GM18519 (cell line): ENCODE measurements at regions not wholly inside any gene's neighbourhood (a gene's known extent, or its start where the extent isn't known, plus 50 kb on each side); places are given as distances from the start of the nearest gene placed in this dataset.
"Not testable (repeated sequence)": the region's sequence is repeated elsewhere in the genome, so short reads cannot be mapped to it uniquely, and the experiment has no call there.

Source experiments
- ATAC-seq: cut with Tn5 transposase; IDR thresholded peaks from one replicate; pipeline ENCODE4 v1.9.1; 2021; ENCODE audit warnings: mild to moderate bottlenecking, moderate library complexity; ENCODE audit not compliant: unreplicated experiment, low FRiP score

GRCh38 chr13:50292081-50292480 is 276.8 kb downstream of the KCNRG start:
- ATAC-seq = no peak

- not testable (repeated sequence) for ATAC-seq
Observed at GRCh38 chr13:50294425-50294824, 279.2 kb downstream of the KCNRG start.

DNA sequence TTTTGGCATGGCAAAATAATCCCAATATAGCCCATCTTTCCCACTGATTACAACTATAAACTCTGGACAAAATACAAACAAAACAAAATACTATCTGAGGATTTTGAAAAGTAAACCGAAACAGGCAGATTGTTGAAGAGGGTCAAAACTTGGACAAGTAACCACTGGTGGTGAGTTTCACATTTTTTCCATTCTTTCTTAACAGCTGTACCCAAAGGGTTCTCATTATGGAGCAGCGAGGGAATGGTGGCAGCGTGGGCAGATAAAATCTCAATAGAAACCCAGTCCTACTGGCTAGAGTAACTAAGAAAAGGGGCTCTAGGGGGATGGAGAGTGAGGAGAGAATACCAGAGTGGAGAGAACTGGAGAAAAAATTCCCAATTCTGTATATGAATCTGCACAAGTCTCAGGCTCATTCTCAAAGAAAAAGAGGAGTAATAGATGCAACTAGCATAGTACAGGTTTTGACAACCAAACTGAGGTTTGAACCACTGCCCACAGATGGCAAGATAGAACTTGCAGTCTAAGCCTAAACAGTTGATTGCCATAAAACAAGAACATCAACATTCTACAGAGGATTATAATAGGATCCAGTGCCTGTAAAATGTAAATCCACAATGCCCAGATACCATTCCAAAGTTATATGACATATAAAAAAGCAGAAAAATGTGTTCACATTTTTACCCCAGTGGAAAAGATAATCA is 284.5 kb downstream of the KCNRG start:
- ATAC-seq = no peak

- no peak for ATAC-seq
Observed at GRCh38 chr13:50303963-50304721, 288.9 kb downstream of the KCNRG start.

DNA sequence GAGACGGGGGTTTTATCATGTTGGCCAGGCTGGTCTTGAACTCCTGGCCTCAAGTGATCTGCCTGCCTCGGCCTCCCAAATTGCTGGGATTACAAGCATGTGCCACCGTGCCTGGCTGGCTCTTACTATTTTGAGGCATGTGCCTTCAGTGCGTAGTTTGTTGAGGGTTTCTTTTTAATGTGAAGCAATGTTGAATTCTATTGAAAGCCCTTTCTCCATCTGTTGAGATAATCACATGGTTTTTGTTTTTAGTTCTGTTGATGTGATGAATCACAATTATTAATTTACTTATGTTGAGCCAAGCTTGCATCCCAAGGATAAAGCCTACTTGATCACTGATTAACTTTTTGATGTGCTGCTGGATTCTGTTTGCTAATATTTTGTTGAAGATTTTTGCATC is 290.9 kb downstream of the KCNRG start:
- ATAC-seq = no peak

DNA sequence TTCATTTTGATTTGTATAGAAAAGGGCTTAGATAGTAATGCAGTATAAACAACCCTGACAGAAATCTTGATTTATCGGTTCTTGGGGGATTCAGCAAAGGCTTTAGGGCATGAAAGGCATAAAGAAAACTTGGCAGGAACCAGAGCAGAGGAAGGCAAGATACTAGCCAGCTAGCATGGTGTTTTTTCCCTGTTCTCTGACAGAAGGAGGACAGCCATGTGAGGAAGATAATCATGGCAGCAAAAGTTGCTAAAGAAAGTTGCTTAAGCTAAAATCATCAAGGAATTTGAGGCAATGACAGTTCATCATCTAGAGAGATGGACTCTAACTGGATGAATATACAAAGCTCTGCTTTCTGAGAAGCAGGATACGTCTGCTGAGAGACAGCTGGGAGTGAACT is 294.1 kb downstream of the KCNRG start:
- ATAC-seq = no peak

DNA sequence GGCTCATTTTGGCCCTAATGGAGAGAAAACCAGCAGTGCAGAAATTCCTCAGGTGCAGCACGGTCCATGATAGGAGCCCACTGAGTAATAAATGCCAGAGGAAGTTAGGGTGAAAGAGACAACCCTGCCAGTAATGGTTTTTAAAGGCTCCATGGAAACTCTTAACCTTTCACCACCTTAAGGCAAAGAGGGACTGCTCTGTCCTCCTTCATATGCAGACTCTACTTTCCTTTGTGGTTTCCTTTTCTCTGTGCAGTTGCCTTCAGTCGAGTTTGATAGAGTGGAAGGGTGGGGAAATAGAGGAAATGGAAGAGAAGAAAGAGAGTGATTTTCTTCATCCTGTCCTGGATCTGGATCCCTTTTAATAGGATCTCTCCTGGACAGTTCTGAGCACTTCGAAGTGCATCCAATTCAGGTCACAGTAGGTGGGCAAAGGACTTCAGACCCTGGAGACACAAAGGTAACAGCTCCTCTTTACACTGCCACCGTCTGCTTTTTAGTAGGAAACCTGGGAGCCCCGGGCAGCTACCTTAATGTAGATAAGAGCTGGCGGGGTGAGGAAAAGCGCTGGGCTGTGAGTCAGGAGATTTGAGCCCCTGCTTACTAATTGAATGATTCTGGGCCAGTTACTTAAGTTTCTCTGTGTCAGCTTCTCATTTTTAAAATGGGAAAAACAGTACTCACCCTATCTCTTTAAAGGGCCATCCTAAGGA is 294.8 kb downstream of the KCNRG start:
- ATAC-seq = no peak

DNA sequence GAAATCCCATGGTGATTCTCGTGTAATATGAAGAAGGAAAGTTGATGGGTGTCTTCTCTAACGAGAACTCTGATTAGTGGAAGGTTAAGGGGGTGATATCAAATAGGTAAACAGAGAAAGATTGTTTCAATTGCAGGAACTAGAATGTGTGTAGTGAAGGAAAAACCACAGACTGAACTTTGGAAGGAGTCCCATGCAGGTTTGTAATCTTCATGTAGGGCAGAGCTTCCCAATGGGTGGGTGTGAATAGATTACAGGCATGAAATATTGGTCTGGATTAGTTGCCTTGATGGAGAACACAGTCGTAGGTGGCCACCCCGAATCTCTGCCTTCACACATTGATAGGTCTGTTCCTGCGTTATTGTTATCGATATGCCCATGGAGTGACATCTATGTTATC is 295.5 kb downstream of the KCNRG start:
- ATAC-seq = no peak

DNA sequence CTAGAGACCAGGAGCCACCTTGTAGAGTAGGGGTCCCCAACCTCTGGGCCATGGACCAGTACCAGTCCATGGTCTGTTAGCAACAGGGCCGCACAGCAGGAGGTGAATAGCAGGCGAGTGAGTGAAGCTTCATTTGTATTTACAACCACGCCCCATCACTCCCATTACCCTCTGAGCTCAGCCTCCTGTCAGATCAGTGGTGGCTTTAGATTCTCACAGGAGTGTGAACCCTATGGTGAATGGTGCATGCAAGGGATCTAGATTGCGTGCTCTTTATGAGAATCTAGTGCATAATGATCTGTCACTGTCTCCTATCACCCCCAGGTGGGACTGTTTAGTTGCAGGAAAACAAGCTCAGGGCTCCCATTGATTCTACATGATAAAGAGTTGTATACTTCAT is 303.6 kb downstream of the KCNRG start:
- ATAC-seq = no peak

- ATAC-seq = no peak
Observed at GRCh38 chr13:50319635-50320255, 304.5 kb downstream of the KCNRG start.

DNA sequence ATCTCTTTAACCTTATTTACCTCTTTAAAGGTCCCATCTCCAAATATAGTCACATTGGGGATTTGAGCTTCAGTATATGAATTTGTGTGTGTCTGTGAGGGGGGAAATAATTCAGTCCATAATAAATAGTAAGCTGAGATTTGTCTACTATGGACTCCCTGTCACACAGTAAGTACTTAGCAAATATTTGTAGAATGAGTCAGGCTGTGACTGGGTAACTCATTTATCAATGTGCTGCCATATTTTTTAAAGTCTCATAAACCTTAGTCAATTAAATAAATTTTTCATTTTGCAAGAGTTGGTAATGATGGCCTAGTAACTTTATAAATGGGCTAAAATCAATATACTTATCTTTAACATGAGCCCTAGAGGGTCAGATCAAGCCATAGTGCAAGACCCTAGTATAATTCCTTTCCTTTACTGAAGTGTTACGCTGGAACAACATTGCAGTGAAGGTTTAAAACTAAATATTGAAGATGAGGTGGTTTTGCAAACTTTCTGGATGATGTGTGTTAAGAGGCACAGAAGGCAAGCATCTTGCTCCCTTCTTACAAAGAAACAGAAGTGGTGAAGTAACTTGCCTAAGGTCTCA is 305.1 kb downstream of the KCNRG start:
- ATAC-seq = no peak

- no peak for ATAC-seq
Observed at GRCh38 chr13:50322006-50322405, 306.8 kb downstream of the KCNRG start.

DNA sequence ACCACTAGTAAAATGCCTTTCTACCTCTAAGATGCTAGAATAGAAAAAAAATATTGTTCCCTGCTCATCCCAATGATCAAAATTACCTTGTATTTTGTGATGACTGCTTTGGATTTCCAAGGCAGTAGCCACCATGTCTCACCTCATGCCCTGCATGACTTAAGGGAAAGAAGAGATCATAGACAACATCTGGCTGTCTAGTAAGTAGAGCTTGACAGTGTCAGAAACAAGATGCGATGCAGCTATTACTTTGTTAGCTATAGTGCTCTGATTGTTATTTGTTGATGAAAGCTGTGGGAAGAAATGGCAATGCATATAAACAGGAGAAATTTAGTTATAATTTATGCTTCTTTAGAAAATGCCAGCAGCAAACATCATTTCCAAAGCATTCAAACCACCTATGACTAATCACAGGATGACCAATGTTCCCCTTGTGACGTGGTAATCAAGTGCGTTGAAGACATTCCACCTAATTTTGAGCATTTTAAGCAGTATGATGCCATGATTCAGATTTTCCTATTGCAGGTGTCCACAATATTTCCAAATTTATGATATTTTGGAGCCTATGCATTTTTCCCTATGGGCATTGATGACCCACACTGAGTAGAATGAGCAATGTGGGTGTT is 308.3 kb downstream of the KCNRG start:
- no peak for ATAC-seq

- ATAC-seq = no peak
Observed at GRCh38 chr13:50326271-50326670, 311.0 kb downstream of the KCNRG start.

GRCh38 chr13:50326811-50327210 is 311.6 kb downstream of the KCNRG start:
- ATAC-seq = no peak

- no peak for ATAC-seq
Observed at GRCh38 chr13:50334115-50334778, 319.0 kb downstream of the KCNRG start.

- no peak for ATAC-seq
Observed at GRCh38 chr13:50334944-50335343, 319.7 kb downstream of the KCNRG start.

- ATAC-seq = no peak
Observed at GRCh38 chr13:50339271-50339670, 324.0 kb downstream of the KCNRG start.

- no peak for ATAC-seq
Observed at GRCh38 chr13:50340146-50340545, 324.9 kb downstream of the KCNRG start.
